ENCODE measurements at regions not wholly inside any gene's neighbourhood (a gene's known extent, or its start where the extent isn't known, plus 50 kb on each side); places are given as distances from the start of the nearest gene placed in this dataset.

- Histone ChIP-seq H3K9ac (ENCODE audit: low read depth in 1 of 2, low read length in 2 of 2) (no peak overlapping the region), H3K4me3 (ENCODE audit: low read depth in 1 of 3, low read length in 3 of 3) (no peak overlapping the region), H3K9me3 (ENCODE audit: control insufficient read depth in 4 of 4, low read length in 3 of 4) (no peaks in the 10 kb centered on the region), H3K4me1 (ENCODE audit: control insufficient read depth in 4 of 4, insufficient read depth in 4 of 4, low read length in 3 of 4) (no peaks in the 10 kb centered on the region), H3K27ac (ENCODE audit: low read depth in 1 of 2, low read length in 2 of 2) (no peak overlapping the region), H3K27me3 (ENCODE audit: control insufficient read depth in 4 of 4, insufficient read depth in 4 of 4, low read length in 3 of 4) (no peaks in the 10 kb centered on the region), H3K36me3 (ENCODE audit: control insufficient read depth in 4 of 4, insufficient read depth in 3 of 4, low read depth in 1 of 4, low read length in 3 of 4) (no peaks in the 10 kb centered on the region)
- no peak for TF ChIP-seq HNF4G (IDR thresholded peaks at IDR 0.05)
- TF ChIP-seq GABPA (IDR thresholded peaks at IDR 0.05 in 1 of 2, conservative IDR thresholded peaks at IDR 0.05 in 1 of 2): no peak
- no peak for TF ChIP-seq EGR1 (IDR thresholded peaks at IDR 0.05; ENCODE audit: low read depth in 2 of 2)
- TF ChIP-seq REST (IDR thresholded peaks at IDR 0.05): no peak
- no peak for TF ChIP-seq ATF3 (IDR thresholded peaks at IDR 0.05)
- TF ChIP-seq ZBTB33 (IDR thresholded peaks at IDR 0.05): no peak
- no peak for TF ChIP-seq JUND (IDR thresholded peaks at IDR 0.05)
- TF ChIP-seq NR2F2 (IDR thresholded peaks at IDR 0.05): no peak
- no peak for TF ChIP-seq RAD21 (IDR thresholded peaks at IDR 0.05)
- WGBS: 84% methylated on average over 1 of the region's 1 CpG
- DNase-seq (ENCODE audit: low spot score): no peak
Observed at GRCh38 chr2:125264453-125264852, 1239.4 kb downstream of the CNTNAP5 start.

- Histone ChIP-seq H3K9ac (ENCODE audit: low read depth in 1 of 2, low read length in 2 of 2) (no peak overlapping the region), H3K27me3 (ENCODE audit: control insufficient read depth in 4 of 4, insufficient read depth in 4 of 4, low read length in 3 of 4) (no peaks in the 10 kb centered on the region), H3K4me3 (ENCODE audit: low read depth in 1 of 3, low read length in 3 of 3) (no peak overlapping the region), H3K4me1 (ENCODE audit: control insufficient read depth in 4 of 4, insufficient read depth in 4 of 4, low read length in 3 of 4) (no peaks in the 10 kb centered on the region), H3K36me3 (ENCODE audit: control insufficient read depth in 4 of 4, insufficient read depth in 3 of 4, low read depth in 1 of 4, low read length in 3 of 4) (no peaks in the 10 kb centered on the region), H3K27ac (ENCODE audit: low read depth in 1 of 2, low read length in 2 of 2) (no peak overlapping the region), H3K9me3 (ENCODE audit: control insufficient read depth in 4 of 4, low read length in 3 of 4) (no peaks in the 10 kb centered on the region)
- no peak for DNase-seq (ENCODE audit: low spot score)
- TF ChIP-seq RAD21 (IDR thresholded peaks at IDR 0.05) (no peak), FOXA2 (IDR thresholded peaks at IDR 0.05) (no peak)
- WGBS: 84% methylated on average over 2 of the region's 2 CpGs
Observed at GRCh38 chr2:125267683-125268082, 1242.6 kb downstream of the CNTNAP5 start.

GRCh38 chr2:125272651-125273050 lies 1247.6 kb downstream of the CNTNAP5 start:
- 78% methylated on average over 1 of the region's 1 CpG for WGBS
- no peak for DNase-seq (ENCODE audit: low spot score)
- TF ChIP-seq EGR1 (IDR thresholded peaks at IDR 0.05; ENCODE audit: low read depth in 2 of 2) (no peak), TAF1 (conservative IDR thresholded peaks at IDR 0.05) (no peak), FOXA1 (IDR thresholded peaks at IDR 0.05) (no peak), SP1 (IDR thresholded peaks at IDR 0.05) (no peak), ZBTB33 (IDR thresholded peaks at IDR 0.05) (no peak), JUND (IDR thresholded peaks at IDR 0.05) (no peak), REST (IDR thresholded peaks at IDR 0.05) (no peak), GABPA (IDR thresholded peaks at IDR 0.05 in 1 of 2, conservative IDR thresholded peaks at IDR 0.05 in 1 of 2) (no peak), YY1 (IDR thresholded peaks at IDR 0.05) (no peak)
- Histone ChIP-seq H3K27me3 (ENCODE audit: control insufficient read depth in 4 of 4, insufficient read depth in 4 of 4, low read length in 3 of 4) (no peaks in the 10 kb centered on the region), H3K27ac (ENCODE audit: low read depth in 1 of 2, low read length in 2 of 2) (no peak overlapping the region), H3K9me3 (ENCODE audit: control insufficient read depth in 4 of 4, low read length in 3 of 4) (no peaks in the 10 kb centered on the region), H3K9ac (ENCODE audit: low read depth in 1 of 2, low read length in 2 of 2) (no peak overlapping the region), H3K4me1 (ENCODE audit: control insufficient read depth in 4 of 4, insufficient read depth in 4 of 4, low read length in 3 of 4) (no peaks in the 10 kb centered on the region), H3K36me3 (ENCODE audit: control insufficient read depth in 4 of 4, insufficient read depth in 3 of 4, low read depth in 1 of 4, low read length in 3 of 4) (no peaks in the 10 kb centered on the region), H3K4me3 (ENCODE audit: low read depth in 1 of 3, low read length in 3 of 3) (no peak overlapping the region)
